Pancreas (tissue), 10 donors: ENCODE measurements at regions not wholly inside any gene's neighbourhood (a gene's known extent, or its start where the extent isn't known, plus 50 kb on each side); places are given as distances from the start of the nearest gene placed in this dataset.

Experiments
- ATAC-seq, 4 donors: fragments of 200-7000 bp; cut with Tn5 transposase; one replicate each; pipeline versions ENCODE4 v1.8.0 to v1.9.1; 2020; ENCODE audit warnings: mild to moderate bottlenecking in 4 of 4, moderate library complexity in 4 of 4
- DNase-seq, 6 donors: peaks; one replicate each; pipeline ENCODE4 v3.0.0-alpha.2; 2020
- FAIRE-seq: peaks from 2 replicates; lab custom pipeline; 2012; peaks lifted over from hg19 to GRCh38; lab: Jason Lieb, UNC
- H3K27ac ChIP-seq, 4 donors: fragments of 200-600 bp; sonication (generic); 1 replicate in 3 of 4; 2 replicates in 1 of 4; pipeline versions ENCODE4 v1.5.0 to v1.8.0; 2020
- H3K27me3 ChIP-seq, 4 donors: fragments of 200-600 bp; one replicate each; pipeline ENCODE4 v1.8.0; 2021
- H3K36me3 ChIP-seq, 3 donors: fragments of 200-600 bp; sonication (generic) in 1 of 3; one replicate each; pipeline versions ENCODE4 v1.5.0 to v1.8.0; 2020 to 2021
- H3K4me1 ChIP-seq, 3 donors: fragments of 200-600 bp; one replicate each; pipeline ENCODE4 v1.8.0; 2021
- H3K4me3 ChIP-seq, 4 donors: fragments of 200-600 bp; sonication (generic) in 2 of 4; one replicate each; pipeline versions ENCODE4 v1.5.0 to v1.8.0; 2020 to 2021
- H3K9me3 ChIP-seq, 4 donors: fragments of 200-600 bp; one replicate each; pipeline ENCODE4 v1.8.0; 2021
- CTCF ChIP-seq, 4 donors: fragments of 200-600 bp; sonication (generic) in 3 of 4; IDR thresholded peaks; one replicate each; pipeline versions ENCODE4 v1.5.0 to v1.8.0; 2021; ENCODE audit warnings: antibody characterized with exemption in 4 of 4
- WGBS, 2 donors: extraction: QIAGEN DNeasy Blood & Tissue Kit; methylation state at CpG; one replicate each; pipeline ENCODE4 v1.1.7; 2013; 5-methylcytosine and 5-hydroxymethylcytosine counted together
- intact Hi-C, 3 donors: fragments of 100-400 bp; cut with DNase I; formaldehyde crosslinking; loops; one replicate each; pipeline versions ENCODE4 v1.11.1 to v1.14.2; 2022
- donor health status: healthy with polysubstance abuse.
- donor health status: DM: no; HTN: no; CAD: no; lungs with moderate emphysema.
- donor health status: DM: no; HTN: no; CAD: no.
- donor health status: control.
- donor health status: control.
- donor health status: Bipolar disorder and iron deficiency.
- donor health status: DM: yes; HTN: yes; CAD: no.
- donor health status: DM: no; HTN: no; CAD: no.
- donor health status: DM: no; HTN: no; CAD: no.
- donor health status: DM: yes; HTN: yes; CAD: no.

GRCh38 chr4:26080870-26081628, 167.0 kb downstream of the SMIM20 start:
- WGBS, 2 donors, result 70% methylated on average over 14 of the region's 14 CpGs
- no peak for TF ChIP-seq CTCF (IDR thresholded peaks at IDR 0.05)
- Histone ChIP-seq H3K27ac (no peak overlapping the region), H3K4me1 (peaks cover 0 to 12% (median 0%) of the 10 kb centered on the region in 3 donors), H3K27me3 (no peaks in the 10 kb centered on the region), H3K9me3 (no peaks in the 10 kb centered on the region), H3K36me3 (no peaks in the 10 kb centered on the region), H3K4me3 (no peak overlapping the region)
- ATAC-seq (no peak), DNase-seq (no peak), FAIRE-seq (no peak)
- intact Hi-C loops, result loop anchor here in 1 of 3 donors (5.0 to 10.0 kb wide), 2 partner anchors 234 to 331 kb away; no protein-coding TSS in a partner anchor

DNA sequence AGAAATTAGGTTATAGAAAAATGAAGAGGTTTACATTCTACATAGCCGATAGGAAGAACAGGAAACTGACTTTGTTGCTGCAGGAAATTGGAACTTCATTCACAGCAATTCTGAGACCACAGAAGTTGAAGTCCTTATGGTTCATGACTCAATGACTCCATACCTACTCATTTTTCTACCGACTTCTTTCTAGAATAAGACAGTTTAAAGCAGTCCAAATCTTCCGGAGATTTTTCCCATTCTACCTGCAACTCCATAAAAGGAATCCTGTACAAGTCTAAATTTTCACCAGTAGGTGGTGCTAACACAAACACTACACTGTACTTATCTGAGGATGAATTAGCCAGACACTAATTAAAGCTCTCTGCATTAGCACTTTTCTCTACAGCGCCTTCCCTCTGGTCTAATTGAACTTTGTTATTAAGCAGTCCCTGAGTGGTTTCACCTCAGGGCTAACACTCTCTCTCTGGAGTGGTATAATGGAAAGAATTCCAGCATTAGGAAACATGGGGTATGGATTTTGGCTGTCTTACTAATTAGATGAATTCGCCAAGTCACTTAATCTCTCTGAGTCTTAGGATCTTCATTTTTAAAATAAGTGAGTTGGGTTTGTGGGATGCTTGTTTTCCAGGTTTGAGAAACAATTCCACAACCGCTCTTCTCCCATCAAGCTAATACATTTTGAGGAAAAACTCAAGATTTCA, 167.9 kb downstream of the SMIM20 start:
- Histone ChIP-seq H3K4me1 (peaks cover 0 to 12% (median 0%) of the 10 kb centered on the region in 3 donors), H3K27me3 (no peaks in the 10 kb centered on the region), H3K4me3 (no peak overlapping the region), H3K36me3 (no peaks in the 10 kb centered on the region), H3K27ac (no peak overlapping the region), H3K9me3 (no peaks in the 10 kb centered on the region)
- peak; percentile 37 to 81 (median 66) for TF ChIP-seq CTCF (IDR thresholded peaks at IDR 0.05)
- no peak for DNase-seq
- peak; percentile 49 to 73 (median 72) for ATAC-seq
- 40 to 44% methylated on average over 6 of the region's 6 CpGs for WGBS, 2 donors
- peak; percentile 81 for FAIRE-seq
- intact Hi-C loops, result loop anchor here in 1 of 3 donors (5.0 to 10.0 kb wide), 2 partner anchors 233 to 330 kb away; no protein-coding TSS in a partner anchor

GRCh38 chr4:26082565-26082964, 168.5 kb downstream of the SMIM20 start:
- ATAC-seq (no peak), DNase-seq (no peak), FAIRE-seq (no peak)
- Histone ChIP-seq H3K27me3 (no peaks in the 10 kb centered on the region), H3K27ac (no peak overlapping the region), H3K9me3 (no peaks in the 10 kb centered on the region), H3K36me3 (no peaks in the 10 kb centered on the region), H3K4me1 (peaks cover 0 to 10% (median 0%) of the 10 kb centered on the region in 3 donors), H3K4me3 (no peak overlapping the region)
- intact Hi-C loops, result loop anchor here in 1 of 3 donors (5.0 to 10.0 kb wide), 2 partner anchors 232 to 330 kb away; no protein-coding TSS in a partner anchor
- TF ChIP-seq CTCF (IDR thresholded peaks at IDR 0.05), result no peak
- WGBS, 2 donors, result 49 to 62% methylated on average over 5 of the region's 5 CpGs

DNA sequence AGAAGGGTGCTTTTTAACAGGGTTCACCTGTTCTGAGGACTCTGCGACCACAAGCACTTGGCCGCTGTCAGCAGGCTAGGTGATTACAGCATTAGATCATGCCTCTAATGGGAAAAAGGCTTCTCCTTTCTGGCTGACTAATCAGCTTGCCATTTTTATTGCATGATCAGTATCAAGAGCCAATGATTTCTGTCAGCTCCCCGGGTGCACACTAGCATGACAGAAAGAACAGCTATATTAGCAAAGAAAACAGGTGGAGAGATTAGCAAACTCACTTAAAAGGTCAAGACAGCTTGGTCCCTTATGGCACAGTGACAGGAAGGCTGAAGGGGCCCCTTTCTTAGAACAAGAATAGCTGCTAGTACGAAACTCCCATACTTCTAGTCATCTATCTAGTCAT, 170.0 kb downstream of the SMIM20 start:
- peaks cover 0 to 7% (median 0%) of the 10 kb centered on the region in 3 donors for H3K4me1 ChIP-seq
- no peaks in the 10 kb centered on the region for H3K9me3 ChIP-seq
- FAIRE-seq (no peak), DNase-seq (no peak), ATAC-seq (peak in 3 of 4 donors; percentile 45 to 66 (median 56))
- TF ChIP-seq CTCF (IDR thresholded peaks at IDR 0.05), result no peak
- intact Hi-C loops, result loop anchor here in 1 of 3 donors (5.0 to 10.0 kb wide), 2 partner anchors 231 to 328 kb away; no protein-coding TSS in a partner anchor
- H3K27me3 ChIP-seq, result no peaks in the 10 kb centered on the region
- no peak overlapping the region for H3K27ac ChIP-seq
- 60 to 63% methylated on average over 4 of the region's 4 CpGs for WGBS, 2 donors
- H3K36me3 ChIP-seq, result no peaks in the 10 kb centered on the region
- H3K4me3 ChIP-seq, result no peak overlapping the region
